ENCODE measurements at regions not wholly inside any gene's neighbourhood (a gene's known extent, or its start where the extent isn't known, plus 50 kb on each side); places are given as distances from the start of the nearest gene placed in this dataset.

- Histone ChIP-seq H3K4me1 (ENCODE audit: control insufficient read depth, insufficient read depth, low read length) (peaks cover 15% of the 10 kb centered on the region), H3K36me3 (ENCODE audit: control insufficient read depth, insufficient read depth, low read length) (no peaks in the 10 kb centered on the region), H3K9me3 (replicated peaks; ENCODE audit: control insufficient read depth, low read depth, low read length) (peaks cover 3% of the 10 kb centered on the region), H3K27ac (ENCODE audit: low read length) (no peak overlapping the region), H3K27me3 (ENCODE audit: control insufficient read depth, insufficient read depth, low read length) (no peaks in the 10 kb centered on the region), H3K4me3 (ENCODE audit: low read length) (no peak overlapping the region)
- peak; percentile 40 for DNase-seq
- 34% methylated on average over 2 of the region's 2 CpGs for whole genome bisulfite sequencing (ENCODE audit: insufficient coverage)
Observed at GRCh38 chr1:13945856-13946255, 245.9 kb downstream of the PRDM2 start.

GRCh38 chr1:13947658-13948057 lies 247.7 kb downstream of the PRDM2 start:
- DNase-seq = no peak
- H3K27me3 ChIP-seq (ENCODE audit: control insufficient read depth, insufficient read depth, low read length) = no peaks in the 10 kb centered on the region
- 95% methylated on average over 6 of the region's 7 CpGs for WGBS (ENCODE audit: insufficient coverage)
- no peak overlapping the region for H3K27ac ChIP-seq (ENCODE audit: low read length)
- H3K4me3 ChIP-seq (ENCODE audit: low read length) = no peak overlapping the region
- H3K36me3 ChIP-seq (ENCODE audit: control insufficient read depth, insufficient read depth, low read length) = no peaks in the 10 kb centered on the region
- peaks cover 15% of the 10 kb centered on the region for H3K4me1 ChIP-seq (ENCODE audit: control insufficient read depth, insufficient read depth, low read length)
- peaks cover 3% of the 10 kb centered on the region for H3K9me3 ChIP-seq (replicated peaks; ENCODE audit: control insufficient read depth, low read depth, low read length)

DNA sequence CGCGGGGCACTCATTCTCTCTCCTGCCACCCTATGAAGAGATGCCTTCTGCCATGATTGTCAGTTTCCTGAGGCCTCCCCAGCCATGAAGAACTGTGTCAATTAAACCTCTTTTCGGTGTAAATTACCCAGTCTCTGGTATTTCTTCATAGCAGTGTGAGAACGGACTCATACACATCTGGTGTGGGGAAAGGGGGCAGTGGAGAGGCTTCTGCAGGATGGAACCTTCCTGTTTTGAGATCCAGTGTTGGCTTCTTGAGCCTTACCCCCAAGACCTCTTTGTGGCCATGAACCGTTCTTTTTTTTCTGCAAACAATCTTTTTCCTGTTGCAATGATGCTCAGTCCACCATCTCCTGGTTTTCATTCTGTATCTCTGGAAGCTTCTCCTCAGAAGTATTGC lies 248.4 kb downstream of the PRDM2 start:
- Histone ChIP-seq H3K9me3 (replicated peaks; ENCODE audit: control insufficient read depth, low read depth, low read length) (no peaks in the 10 kb centered on the region), H3K4me3 (ENCODE audit: low read length) (no peak overlapping the region), H3K4me1 (ENCODE audit: control insufficient read depth, insufficient read depth, low read length) (peaks cover 15% of the 10 kb centered on the region), H3K27ac (ENCODE audit: low read length) (peak overlapping the region; percentile 81), H3K27me3 (ENCODE audit: control insufficient read depth, insufficient read depth, low read length) (no peaks in the 10 kb centered on the region), H3K36me3 (ENCODE audit: control insufficient read depth, insufficient read depth, low read length) (no peaks in the 10 kb centered on the region)
- whole genome bisulfite sequencing (ENCODE audit: insufficient coverage) = 90% methylated on average over 4 of the region's 5 CpGs
- DNase-seq = no peak

DNA sequence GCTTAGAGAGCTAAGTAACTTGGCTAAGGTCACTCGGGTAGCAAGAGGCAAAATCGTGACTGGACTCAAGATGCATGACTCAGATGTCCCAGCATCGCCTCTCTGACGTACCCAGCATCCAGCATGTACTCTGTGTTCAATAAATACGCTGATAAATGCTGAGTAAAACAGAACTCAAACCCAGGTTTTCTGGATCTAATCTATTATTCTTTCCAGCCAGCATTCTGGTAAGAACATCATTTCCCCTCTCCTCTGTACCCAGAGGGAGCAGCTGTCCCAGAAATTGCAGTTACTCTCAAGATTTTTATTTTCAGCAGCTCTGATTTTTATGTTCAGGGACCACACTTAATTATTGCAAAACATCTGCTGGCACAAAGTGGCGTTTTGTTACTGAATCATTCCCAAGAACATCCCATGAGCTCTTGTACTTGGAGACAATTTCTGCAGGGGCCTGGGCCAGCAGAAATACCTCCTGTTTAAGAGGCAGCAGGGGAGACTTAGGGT lies 249.0 kb downstream of the PRDM2 start:
- H3K9me3 ChIP-seq (replicated peaks; ENCODE audit: control insufficient read depth, low read depth, low read length) = no peaks in the 10 kb centered on the region
- WGBS (ENCODE audit: insufficient coverage) = 51% methylated on average over 4 of the region's 6 CpGs
- H3K27me3 ChIP-seq (ENCODE audit: control insufficient read depth, insufficient read depth, low read length) = no peaks in the 10 kb centered on the region
- H3K27ac ChIP-seq (ENCODE audit: low read length) = peak overlapping the region; percentile 81
- H3K4me1 ChIP-seq (ENCODE audit: control insufficient read depth, insufficient read depth, low read length) = peaks cover 15% of the 10 kb centered on the region
- no peak overlapping the region for H3K4me3 ChIP-seq (ENCODE audit: low read length)
- DNase-seq = peak; percentile 94
- no peaks in the 10 kb centered on the region for H3K36me3 ChIP-seq (ENCODE audit: control insufficient read depth, insufficient read depth, low read length)

GRCh38 chr1:13949546-13949945 lies 249.6 kb downstream of the PRDM2 start:
- Histone ChIP-seq H3K4me1 (ENCODE audit: control insufficient read depth, insufficient read depth, low read length) (peaks cover 15% of the 10 kb centered on the region), H3K9me3 (replicated peaks; ENCODE audit: control insufficient read depth, low read depth, low read length) (no peaks in the 10 kb centered on the region), H3K4me3 (ENCODE audit: low read length) (no peak overlapping the region), H3K36me3 (ENCODE audit: control insufficient read depth, insufficient read depth, low read length) (no peaks in the 10 kb centered on the region), H3K27ac (ENCODE audit: low read length) (peak overlapping the region; percentile 81), H3K27me3 (ENCODE audit: control insufficient read depth, insufficient read depth, low read length) (no peaks in the 10 kb centered on the region)
- WGBS (ENCODE audit: insufficient coverage) = no CpG with 5 or more reads among the region's 4 CpGs
- peak; percentile 65 for DNase-seq

GRCh38 chr1:13950637-13951036 lies 250.6 kb downstream of the PRDM2 start:
- Histone ChIP-seq H3K27ac (ENCODE audit: low read length) (no peak overlapping the region), H3K9me3 (replicated peaks; ENCODE audit: control insufficient read depth, low read depth, low read length) (no peaks in the 10 kb centered on the region), H3K4me1 (ENCODE audit: control insufficient read depth, insufficient read depth, low read length) (peaks cover 15% of the 10 kb centered on the region), H3K27me3 (ENCODE audit: control insufficient read depth, insufficient read depth, low read length) (no peaks in the 10 kb centered on the region), H3K4me3 (ENCODE audit: low read length) (no peak overlapping the region), H3K36me3 (ENCODE audit: control insufficient read depth, insufficient read depth, low read length) (no peaks in the 10 kb centered on the region)
- no peak for DNase-seq
- 52% methylated on average over 3 of the region's 7 CpGs for WGBS (ENCODE audit: insufficient coverage)

- H3K36me3 ChIP-seq (ENCODE audit: control insufficient read depth, insufficient read depth, low read length) = no peaks in the 10 kb centered on the region
- no peak overlapping the region for H3K27ac ChIP-seq (ENCODE audit: low read length)
- peaks cover 1% of the 10 kb centered on the region for H3K27me3 ChIP-seq (ENCODE audit: control insufficient read depth, insufficient read depth, low read length)
- no peaks in the 10 kb centered on the region for H3K9me3 ChIP-seq (replicated peaks; ENCODE audit: control insufficient read depth, low read depth, low read length)
- peaks cover 13% of the 10 kb centered on the region for H3K4me1 ChIP-seq (ENCODE audit: control insufficient read depth, insufficient read depth, low read length)
- no peak overlapping the region for H3K4me3 ChIP-seq (ENCODE audit: low read length)
- DNase-seq = peak; percentile 24
- WGBS (ENCODE audit: insufficient coverage) = 61% methylated on average over 3 of the region's 4 CpGs
Observed at GRCh38 chr1:13951793-13952751, 252.1 kb downstream of the PRDM2 start.

DNA sequence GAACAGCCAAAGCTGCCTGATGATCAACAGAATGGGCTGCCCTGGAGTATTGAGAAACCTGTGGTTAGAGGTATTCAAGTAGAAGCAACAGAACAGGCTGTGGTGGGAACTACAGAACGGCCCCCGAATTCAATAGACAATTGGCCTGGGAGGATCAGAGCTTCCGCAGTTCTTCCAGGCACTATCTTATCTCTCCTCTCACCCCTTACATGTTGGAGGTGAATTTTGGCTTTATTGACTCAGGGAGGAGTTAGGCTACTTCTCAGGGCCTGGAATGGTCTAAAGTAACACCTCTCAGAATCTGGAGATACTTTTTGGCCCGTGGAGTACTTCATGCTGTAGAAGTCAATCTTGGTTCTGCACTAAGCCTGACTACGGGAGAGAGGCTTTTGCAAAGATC lies 253.0 kb downstream of the PRDM2 start:
- no peak overlapping the region for H3K4me3 ChIP-seq (ENCODE audit: low read length)
- peaks cover 2% of the 10 kb centered on the region for H3K27me3 ChIP-seq (ENCODE audit: control insufficient read depth, insufficient read depth, low read length)
- DNase-seq = no peak
- whole genome bisulfite sequencing (ENCODE audit: insufficient coverage) = 33% methylated on average over 1 of the region's 5 CpGs
- no peaks in the 10 kb centered on the region for H3K9me3 ChIP-seq (replicated peaks; ENCODE audit: control insufficient read depth, low read depth, low read length)
- peaks cover 13% of the 10 kb centered on the region for H3K4me1 ChIP-seq (ENCODE audit: control insufficient read depth, insufficient read depth, low read length)
- H3K27ac ChIP-seq (ENCODE audit: low read length) = no peak overlapping the region
- no peaks in the 10 kb centered on the region for H3K36me3 ChIP-seq (ENCODE audit: control insufficient read depth, insufficient read depth, low read length)

- Histone ChIP-seq H3K9me3 (replicated peaks; ENCODE audit: control insufficient read depth, low read depth, low read length) (no peaks in the 10 kb centered on the region), H3K36me3 (ENCODE audit: control insufficient read depth, insufficient read depth, low read length) (no peaks in the 10 kb centered on the region), H3K4me3 (ENCODE audit: low read length) (no peak overlapping the region), H3K27ac (ENCODE audit: low read length) (no peak overlapping the region), H3K27me3 (ENCODE audit: control insufficient read depth, insufficient read depth, low read length) (peaks cover 3% of the 10 kb centered on the region), H3K4me1 (ENCODE audit: control insufficient read depth, insufficient read depth, low read length) (no peaks in the 10 kb centered on the region)
- DNase-seq = peak; percentile 54
- no CpG with 5 or more reads among the region's 4 CpGs for WGBS (ENCODE audit: insufficient coverage)
Observed at GRCh38 chr1:13956393-13956792, 256.4 kb downstream of the PRDM2 start.

DNA sequence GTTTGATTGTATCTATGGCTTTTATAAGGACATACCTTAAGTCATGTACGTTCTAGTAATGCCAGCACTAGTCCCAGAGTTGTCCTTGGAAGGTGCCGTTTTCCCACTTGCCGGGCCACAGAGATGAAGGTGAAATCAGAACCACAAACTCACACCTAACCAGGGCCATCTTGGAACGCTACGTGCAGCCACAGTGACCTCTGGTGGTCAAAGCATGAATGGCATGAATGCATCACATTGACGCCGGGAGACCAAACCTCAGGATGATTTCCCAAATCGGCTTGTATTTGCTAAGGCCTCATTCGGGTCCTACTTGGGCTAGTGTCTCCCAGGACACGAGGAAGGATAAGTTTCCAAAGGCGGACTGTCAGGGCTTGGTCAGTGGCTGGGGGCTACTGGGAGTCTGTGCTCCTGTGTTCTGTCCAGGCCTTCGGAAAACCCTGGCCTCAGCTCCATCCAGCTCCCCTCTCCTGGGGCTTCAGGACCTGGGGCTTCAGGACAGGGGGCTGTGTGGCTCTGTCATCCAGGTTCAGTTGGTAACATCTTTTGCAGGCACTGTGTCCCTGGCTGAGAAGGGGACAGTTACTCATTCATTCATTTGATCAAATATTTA lies 260.5 kb downstream of the PRDM2 start:
- no peak overlapping the region for H3K27ac ChIP-seq (ENCODE audit: low read length)
- H3K4me1 ChIP-seq (ENCODE audit: control insufficient read depth, insufficient read depth, low read length) = no peaks in the 10 kb centered on the region
- H3K36me3 ChIP-seq (ENCODE audit: control insufficient read depth, insufficient read depth, low read length) = no peaks in the 10 kb centered on the region
- peak; percentile 74 for DNase-seq
- peaks cover 3% of the 10 kb centered on the region for H3K27me3 ChIP-seq (ENCODE audit: control insufficient read depth, insufficient read depth, low read length)
- no peak overlapping the region for H3K4me3 ChIP-seq (ENCODE audit: low read length)
- H3K9me3 ChIP-seq (replicated peaks; ENCODE audit: control insufficient read depth, low read depth, low read length) = no peaks in the 10 kb centered on the region
- 10% methylated on average over 10 of the region's 12 CpGs for WGBS (ENCODE audit: insufficient coverage)

Data from muscle of leg (tissue), 3 donors.